Calu3 (cell line): ENCODE measurements at regions not wholly inside any gene's neighbourhood (a gene's known extent, or its start where the extent isn't known, plus 50 kb on each side); places are given as distances from the start of the nearest gene placed in this dataset.

Source experiments
- BruUV-seq: library from RNA; stranded (reverse); fragments of 400-500 nt; replicated peaks from 2 replicates; lab custom pipeline; 2021; lab: Mats Ljungman, UMichigan
- CTCF ChIA-PET: fragments of 300-600 bp; sonication (Branson Sonifier 250); formaldehyde crosslinking; loops from one replicate; lab custom pipeline; 2022; ENCODE audit warnings: antibody characterized with exemption; lab: Charles Lee
- DNase-seq: peaks from one replicate; pipeline ENCODE4 v3.0.0; 2022
- H3K27ac Mint-ChIP-seq: one replicate; pipeline ENCODE4 v1.8.0; 2022; ENCODE audit warnings: mixed read lengths; ENCODE audit not compliant: unreplicated experiment
- H3K27me3 Mint-ChIP-seq: one replicate; pipeline ENCODE4 v1.8.0; 2022; ENCODE audit warnings: mixed read lengths; ENCODE audit not compliant: unreplicated experiment
- H3K36me3 Mint-ChIP-seq: one replicate; pipeline ENCODE4 v1.8.0; 2022; ENCODE audit warnings: mild to moderate bottlenecking, moderate library complexity, mixed read lengths; ENCODE audit not compliant: insufficient read depth, unreplicated experiment
- H3K4me1 Mint-ChIP-seq: one replicate; pipeline ENCODE4 v1.8.0; 2022; ENCODE audit warnings: mild to moderate bottlenecking, low read depth, mixed read lengths; ENCODE audit not compliant: unreplicated experiment
- H3K4me3 Mint-ChIP-seq: one replicate; pipeline ENCODE4 v1.8.0; 2022; ENCODE audit warnings: mild to moderate bottlenecking, low read depth, moderate library complexity, mixed read lengths; ENCODE audit not compliant: unreplicated experiment
- H3K9me3 Mint-ChIP-seq: one replicate; pipeline ENCODE4 v1.8.0; 2022; ENCODE audit warnings: low read depth, mixed read lengths; ENCODE audit not compliant: unreplicated experiment
- CTCF ChIP-seq: fragments of 200-600 bp; IDR thresholded peaks from one replicate; pipeline ENCODE4 v1.8.0; 2022; ENCODE audit warnings: antibody characterized with exemption; ENCODE audit not compliant: unreplicated experiment
- intact Hi-C: fragments of 100-400 bp; cut with micrococcal nuclease; formaldehyde crosslinking; loops from one replicate; pipeline ENCODE4 v1.10.0; 2022; ENCODE audit not compliant: unreplicated experiment

GRCh38 chr3:189464799-189465198, 166.4 kb upstream of the TP63 start:
- intact Hi-C loops: loop anchor here (10.0 kb wide), 1 partner anchor 190 kb away; no protein-coding TSS in a partner anchor
- no peak for TF ChIP-seq CTCF
- DNase-seq: no peak
- Mint-ChIP-seq H3K4me3 (no peak overlapping the region), H3K27me3 (no peaks in the 10 kb centered on the region), H3K9me3 (no peaks in the 10 kb centered on the region), H3K36me3 (no peaks in the 10 kb centered on the region), H3K4me1 (no peaks in the 10 kb centered on the region), H3K27ac (no peak overlapping the region)
- CTCF ChIA-PET: no interaction called here
- no TSS peak for BruUV-seq

- H3K36me3 Mint-ChIP-seq: no peaks in the 10 kb centered on the region
- no peaks in the 10 kb centered on the region for H3K4me1 Mint-ChIP-seq
- CTCF ChIA-PET: no interaction called here
- no peak for DNase-seq
- BruUV-seq: no TSS peak
- H3K9me3 Mint-ChIP-seq: no peaks in the 10 kb centered on the region
- TF ChIP-seq CTCF: no peak
- no peak overlapping the region for H3K4me3 Mint-ChIP-seq
- no peak overlapping the region for H3K27ac Mint-ChIP-seq
- intact Hi-C loops: loop anchor here (10.0 kb wide), 1 partner anchor 191 kb away; no protein-coding TSS in a partner anchor
- H3K27me3 Mint-ChIP-seq: no peaks in the 10 kb centered on the region
Measured at GRCh38 chr3:189466004-189466403, 165.2 kb upstream of the TP63 start.

GRCh38 chr3:189467451-189467850, 163.7 kb upstream of the TP63 start:
- no peak for TF ChIP-seq CTCF
- no TSS peak for BruUV-seq
- CTCF ChIA-PET: interaction anchor here (0.6 to 1.0 kb wide), 3 partner anchors 46 to 490 kb away, joined by 3 read pairs; no protein-coding TSS in a partner anchor

GRCh38 chr3:189474944-189475343, 156.2 kb upstream of the TP63 start:
- intact Hi-C loops: no loop called here
- CTCF ChIA-PET: interaction anchor here (0.7 kb wide), 1 partner anchor 150 kb away, joined by 4 read pairs; no protein-coding TSS in a partner anchor
- Mint-ChIP-seq H3K9me3 (no peaks in the 10 kb centered on the region), H3K4me1 (no peaks in the 10 kb centered on the region), H3K27me3 (no peaks in the 10 kb centered on the region), H3K27ac (no peak overlapping the region), H3K4me3 (no peak overlapping the region), H3K36me3 (no peaks in the 10 kb centered on the region)
- DNase-seq: no peak
- TF ChIP-seq CTCF: no peak
- BruUV-seq: no TSS peak

More at GRCh38 chr3:189467451-189467850, 163.7 kb upstream of the TP63 start:
- intact Hi-C loops: loop anchor here (10.0 kb wide), 1 partner anchor 193 kb away; no protein-coding TSS in a partner anchor
- no peaks in the 10 kb centered on the region for H3K36me3 Mint-ChIP-seq
- no peaks in the 10 kb centered on the region for H3K9me3 Mint-ChIP-seq
- DNase-seq: no peak
- H3K4me1 Mint-ChIP-seq: no peaks in the 10 kb centered on the region
- H3K27me3 Mint-ChIP-seq: no peaks in the 10 kb centered on the region
- H3K4me3 Mint-ChIP-seq: no peak overlapping the region
- H3K27ac Mint-ChIP-seq: no peak overlapping the region
